ENCODE measurements at regions not wholly inside any gene's neighbourhood (a gene's known extent, or its start where the extent isn't known, plus 50 kb on each side); places are given as distances from the start of the nearest gene placed in this dataset.

DNA sequence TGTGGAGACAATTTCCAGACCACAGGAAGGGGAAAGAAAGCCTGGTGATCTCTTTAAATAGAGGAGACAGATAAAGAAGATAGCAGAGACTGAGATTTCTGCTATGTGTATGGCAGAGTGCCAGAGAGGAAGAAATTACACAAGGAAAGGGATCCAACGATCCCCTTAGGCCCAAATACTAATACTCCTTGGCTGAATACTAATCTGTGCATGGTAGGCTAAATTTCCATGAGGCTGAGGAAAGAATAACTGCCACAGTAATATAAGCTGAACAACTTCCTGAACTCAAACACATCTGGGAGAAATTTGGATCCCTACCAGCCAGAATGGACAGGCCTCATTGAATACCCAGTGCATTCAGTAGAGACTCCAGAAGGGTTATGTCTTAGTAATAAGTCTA lies 83.3 kb upstream of the TNFAIP3 start:
- Mint-ChIP-seq H3K9me3 (ENCODE audit: unreplicated experiment) (no peaks in the 10 kb centered on the region), H3K27ac (ENCODE audit: unreplicated experiment) (no peak overlapping the region), H3K4me1 (ENCODE audit: low read depth, unreplicated experiment) (peaks cover 11% of the 10 kb centered on the region), H3K4me3 (ENCODE audit: unreplicated experiment) (no peak overlapping the region), H3K27me3 (ENCODE audit: insufficient read depth, unreplicated experiment) (no peaks in the 10 kb centered on the region), H3K36me3 (ENCODE audit: insufficient read depth, unreplicated experiment) (no peaks in the 10 kb centered on the region)
- CTCF ChIA-PET: no interaction called here
- no peak for DNase-seq
- intact Hi-C loops (cut with micrococcal nuclease; ENCODE audit: unreplicated experiment): no loop called here
- TF ChIP-seq, protein P1, sequence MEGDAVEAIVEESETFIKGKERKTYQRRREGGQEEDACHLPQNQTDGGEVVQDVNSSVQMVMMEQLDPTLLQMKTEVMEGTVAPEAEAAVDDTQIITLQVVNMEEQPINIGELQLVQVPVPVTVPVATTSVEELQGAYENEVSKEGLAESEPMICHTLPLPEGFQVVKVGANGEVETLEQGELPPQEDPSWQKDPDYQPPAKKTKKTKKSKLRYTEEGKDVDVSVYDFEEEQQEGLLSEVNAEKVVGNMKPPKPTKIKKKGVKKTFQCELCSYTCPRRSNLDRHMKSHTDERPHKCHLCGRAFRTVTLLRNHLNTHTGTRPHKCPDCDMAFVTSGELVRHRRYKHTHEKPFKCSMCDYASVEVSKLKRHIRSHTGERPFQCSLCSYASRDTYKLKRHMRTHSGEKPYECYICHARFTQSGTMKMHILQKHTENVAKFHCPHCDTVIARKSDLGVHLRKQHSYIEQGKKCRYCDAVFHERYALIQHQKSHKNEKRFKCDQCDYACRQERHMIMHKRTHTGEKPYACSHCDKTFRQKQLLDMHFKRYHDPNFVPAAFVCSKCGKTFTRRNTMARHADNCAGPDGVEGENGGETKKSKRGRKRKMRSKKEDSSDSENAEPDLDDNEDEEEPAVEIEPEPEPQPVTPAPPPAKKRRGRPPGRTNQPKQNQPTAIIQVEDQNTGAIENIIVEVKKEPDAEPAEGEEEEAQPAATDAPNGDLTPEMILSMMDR (IDR thresholded peaks at IDR 0.05; ENCODE audit: insufficient read depth in 1 of 2, low read depth in 1 of 2, low read length in 1 of 2, severe bottlenecking in 1 of 2, unreplicated experiment in 1 of 2): no peak
- no peaks in the 10 kb centered on the region for H3K9me3 ChIP-seq
- POLR2A ChIA-PET: no interaction called here
- H3K4me3 ChIP-seq (ENCODE audit: low read depth, low read length): no peak overlapping the region
- peaks cover 8% of the 10 kb centered on the region; the same call in 1 of the 2 replicates for H3K4me1 ChIP-seq
- BruUV-seq (replicated peaks): no TSS peak
- no peaks in the 10 kb centered on the region for H3K27me3 ChIP-seq (replicated peaks; ENCODE audit: control insufficient read depth, insufficient read depth, low read length)
- H3K36me3 ChIP-seq (ENCODE audit: control insufficient read depth, insufficient read depth, low read length): no peaks in the 10 kb centered on the region

DNA sequence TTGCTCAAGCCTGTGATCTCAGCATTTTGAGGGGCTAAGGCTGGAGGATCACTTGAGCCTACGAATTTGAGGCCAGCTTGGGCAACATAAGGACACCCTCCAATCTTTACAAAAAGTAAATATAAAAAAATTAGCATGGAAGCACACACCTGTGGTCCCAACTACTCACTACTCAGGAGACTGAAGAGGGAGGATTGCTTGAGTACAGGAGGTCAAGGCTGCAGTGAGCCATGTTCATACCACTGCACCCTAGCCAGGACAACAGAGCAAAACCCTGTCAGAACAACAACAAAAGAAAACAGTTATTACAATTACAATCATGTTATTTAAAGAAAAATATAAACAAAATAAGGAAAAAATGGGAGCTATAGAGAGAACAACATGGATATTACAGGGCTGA lies 82.5 kb upstream of the TNFAIP3 start:
- intact Hi-C loops (cut with micrococcal nuclease; ENCODE audit: unreplicated experiment): no loop called here
- H3K27ac Mint-ChIP-seq (ENCODE audit: unreplicated experiment): no peak overlapping the region
- H3K27me3 ChIP-seq (replicated peaks; ENCODE audit: control insufficient read depth, insufficient read depth, low read length): no peaks in the 10 kb centered on the region
- no peak for DNase-seq
- ChIA-PET POLR2A (no interaction called here), CTCF (no interaction called here)
- no peaks in the 10 kb centered on the region for H3K9me3 ChIP-seq
- H3K4me3 Mint-ChIP-seq (ENCODE audit: unreplicated experiment): no peak overlapping the region
- peaks cover 11% of the 10 kb centered on the region for H3K4me1 Mint-ChIP-seq (ENCODE audit: low read depth, unreplicated experiment)
- TF ChIP-seq, protein P1 (IDR thresholded peaks at IDR 0.05; ENCODE audit: insufficient read depth in 1 of 2, low read depth in 1 of 2, low read length in 1 of 2, severe bottlenecking in 1 of 2, unreplicated experiment in 1 of 2): no peak
- H3K36me3 ChIP-seq (ENCODE audit: control insufficient read depth, insufficient read depth, low read length): no peaks in the 10 kb centered on the region
- peaks cover 8% of the 10 kb centered on the region; the same call in 1 of the 2 replicates for H3K4me1 ChIP-seq
- H3K4me3 ChIP-seq (ENCODE audit: low read depth, low read length): no peak overlapping the region
- H3K36me3 Mint-ChIP-seq (ENCODE audit: insufficient read depth, unreplicated experiment): no peaks in the 10 kb centered on the region
- no peaks in the 10 kb centered on the region for H3K9me3 Mint-ChIP-seq (ENCODE audit: unreplicated experiment)
- BruUV-seq (replicated peaks): no TSS peak
- no peaks in the 10 kb centered on the region for H3K27me3 Mint-ChIP-seq (ENCODE audit: insufficient read depth, unreplicated experiment)

DNA sequence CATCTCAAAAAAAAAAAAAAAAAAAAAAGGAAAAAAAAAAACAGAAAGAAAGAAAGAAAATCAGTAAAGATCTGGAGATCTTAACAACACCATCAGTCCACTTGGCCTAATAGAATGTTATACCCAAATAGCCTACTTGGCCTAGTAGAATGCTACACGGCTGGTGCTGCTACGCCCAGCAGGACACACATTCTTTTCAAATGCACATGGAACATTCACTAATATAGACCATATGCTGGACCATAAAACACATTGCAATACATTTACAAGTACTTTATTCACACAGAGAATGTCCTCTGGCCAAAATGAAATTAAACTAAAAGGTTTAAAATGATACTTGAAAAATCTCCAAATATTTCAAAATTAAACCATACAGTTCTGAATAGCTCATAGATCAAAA lies 80.0 kb upstream of the TNFAIP3 start:
- TF ChIP-seq, protein P1 (IDR thresholded peaks at IDR 0.05; ENCODE audit: insufficient read depth in 1 of 2, low read depth in 1 of 2, low read length in 1 of 2, severe bottlenecking in 1 of 2, unreplicated experiment in 1 of 2): no peak
- Mint-ChIP-seq H3K27ac (ENCODE audit: unreplicated experiment) (no peak overlapping the region), H3K4me3 (ENCODE audit: unreplicated experiment) (no peak overlapping the region), H3K27me3 (ENCODE audit: insufficient read depth, unreplicated experiment) (no peaks in the 10 kb centered on the region), H3K4me1 (ENCODE audit: low read depth, unreplicated experiment) (peaks cover 11% of the 10 kb centered on the region), H3K9me3 (ENCODE audit: unreplicated experiment) (no peaks in the 10 kb centered on the region), H3K36me3 (ENCODE audit: insufficient read depth, unreplicated experiment) (no peaks in the 10 kb centered on the region)
- no TSS peak for BruUV-seq (replicated peaks)
- Histone ChIP-seq H3K9me3 (no peaks in the 10 kb centered on the region), H3K4me1 (0 out of 2 replicates have a peak, but pooled peaks cover 3% of the 10 kb centered on the region), H3K27me3 (replicated peaks; ENCODE audit: control insufficient read depth, insufficient read depth, low read length) (no peaks in the 10 kb centered on the region), H3K36me3 (ENCODE audit: control insufficient read depth, insufficient read depth, low read length) (no peaks in the 10 kb centered on the region), H3K4me3 (ENCODE audit: low read depth, low read length) (no peak overlapping the region)
- POLR2A ChIA-PET: no interaction called here
- DNase-seq: no peak
- CTCF ChIA-PET: no interaction called here
- intact Hi-C loops (cut with micrococcal nuclease; ENCODE audit: unreplicated experiment): no loop called here

All from Caco-2 (cell line).